ENCODE measurements at regions not wholly inside any gene's neighbourhood (a gene's known extent, or its start where the extent isn't known, plus 50 kb on each side); places are given as distances from the start of the nearest gene placed in this dataset.

DNA sequence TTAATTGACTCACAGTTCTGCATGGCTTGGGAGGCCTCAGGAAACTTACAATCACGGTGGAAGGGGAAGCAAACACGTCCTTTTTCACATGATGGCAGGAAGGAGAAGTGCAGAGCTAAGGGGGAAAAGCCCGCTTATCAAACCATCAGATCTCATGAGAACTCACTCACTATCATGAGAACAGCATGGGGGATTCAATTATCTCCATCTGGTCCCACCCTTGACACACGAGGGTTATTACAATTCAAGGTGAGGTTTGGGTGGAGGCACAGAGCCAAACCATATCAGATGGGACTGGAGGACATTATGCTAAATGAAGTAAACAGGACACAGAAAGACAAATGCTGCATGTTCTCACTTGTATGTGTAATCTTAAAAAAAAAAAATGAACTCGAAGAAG lies 141.4 kb upstream of the HABP2 start:
- DNase-seq (ENCODE audit: low spot score) = no peak
- H3K27ac ChIP-seq = no peak overlapping the region
- TF ChIP-seq, protein P1, sequence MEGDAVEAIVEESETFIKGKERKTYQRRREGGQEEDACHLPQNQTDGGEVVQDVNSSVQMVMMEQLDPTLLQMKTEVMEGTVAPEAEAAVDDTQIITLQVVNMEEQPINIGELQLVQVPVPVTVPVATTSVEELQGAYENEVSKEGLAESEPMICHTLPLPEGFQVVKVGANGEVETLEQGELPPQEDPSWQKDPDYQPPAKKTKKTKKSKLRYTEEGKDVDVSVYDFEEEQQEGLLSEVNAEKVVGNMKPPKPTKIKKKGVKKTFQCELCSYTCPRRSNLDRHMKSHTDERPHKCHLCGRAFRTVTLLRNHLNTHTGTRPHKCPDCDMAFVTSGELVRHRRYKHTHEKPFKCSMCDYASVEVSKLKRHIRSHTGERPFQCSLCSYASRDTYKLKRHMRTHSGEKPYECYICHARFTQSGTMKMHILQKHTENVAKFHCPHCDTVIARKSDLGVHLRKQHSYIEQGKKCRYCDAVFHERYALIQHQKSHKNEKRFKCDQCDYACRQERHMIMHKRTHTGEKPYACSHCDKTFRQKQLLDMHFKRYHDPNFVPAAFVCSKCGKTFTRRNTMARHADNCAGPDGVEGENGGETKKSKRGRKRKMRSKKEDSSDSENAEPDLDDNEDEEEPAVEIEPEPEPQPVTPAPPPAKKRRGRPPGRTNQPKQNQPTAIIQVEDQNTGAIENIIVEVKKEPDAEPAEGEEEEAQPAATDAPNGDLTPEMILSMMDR (conservative IDR thresholded peaks at IDR 0.05; ENCODE audit: low read depth) = no peak
- ChIA-PET CTCF (interaction anchor here (0.6 kb wide), 1 partner anchor 309 kb away, joined by 8 read pairs; no protein-coding TSS in a partner anchor), POLR2A (ENCODE audit: low non-redundant PET) (no interaction called here)

DNA sequence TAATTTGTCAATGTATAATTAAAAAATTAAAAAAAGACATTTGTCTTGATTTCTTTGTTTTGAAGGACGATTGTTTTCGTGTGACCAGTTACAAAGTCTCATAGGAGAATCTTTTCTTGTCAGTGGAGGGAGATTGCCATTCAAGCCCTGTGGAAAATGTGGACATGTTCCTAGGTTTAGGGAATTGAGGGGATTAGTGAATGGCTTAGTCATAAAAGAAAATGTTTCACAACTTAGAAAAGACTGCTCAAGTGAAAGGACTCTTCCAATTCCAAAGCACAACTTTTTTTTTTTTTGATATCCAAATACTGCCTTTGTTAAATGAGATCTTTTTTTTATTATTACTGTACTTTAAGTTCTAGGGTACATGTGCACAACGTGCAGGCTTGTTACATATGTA lies 140.7 kb upstream of the HABP2 start:
- DNase-seq (ENCODE audit: low spot score) = no peak
- TF ChIP-seq, protein P1 (conservative IDR thresholded peaks at IDR 0.05; ENCODE audit: low read depth) = no peak
- H3K27ac ChIP-seq = no peak overlapping the region
- ChIA-PET POLR2A (ENCODE audit: low non-redundant PET) (no interaction called here), CTCF (no interaction called here)

DNA sequence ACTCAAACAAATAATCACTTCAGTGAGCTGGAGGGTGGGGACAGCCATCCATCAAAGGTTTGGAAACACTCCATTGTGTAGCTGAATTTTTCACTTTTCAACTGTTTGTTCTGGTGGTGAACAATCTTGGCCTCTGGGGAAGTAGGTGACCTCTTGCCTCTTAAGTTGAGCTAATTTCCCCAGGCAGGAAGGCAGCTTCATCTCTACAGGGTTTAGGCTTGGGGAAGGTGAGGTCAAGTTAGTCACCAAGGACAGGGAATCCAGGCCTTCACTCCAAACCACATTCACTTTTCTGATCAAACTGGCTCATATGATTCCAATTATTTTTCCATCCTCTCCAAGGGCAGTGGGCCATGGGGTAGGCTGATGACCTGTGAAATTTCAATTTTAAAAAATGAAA lies 138.3 kb upstream of the HABP2 start:
- TF ChIP-seq, protein P1 (conservative IDR thresholded peaks at IDR 0.05; ENCODE audit: low read depth) = no peak
- DNase-seq (ENCODE audit: low spot score) = no peak
- H3K27ac ChIP-seq = no peak overlapping the region
- CTCF ChIA-PET = interaction anchor here (0.7 kb wide), 1 partner anchor 22 kb away, joined by 3 read pairs; no protein-coding TSS in a partner anchor
- POLR2A ChIA-PET (ENCODE audit: low non-redundant PET) = no interaction called here

DNA sequence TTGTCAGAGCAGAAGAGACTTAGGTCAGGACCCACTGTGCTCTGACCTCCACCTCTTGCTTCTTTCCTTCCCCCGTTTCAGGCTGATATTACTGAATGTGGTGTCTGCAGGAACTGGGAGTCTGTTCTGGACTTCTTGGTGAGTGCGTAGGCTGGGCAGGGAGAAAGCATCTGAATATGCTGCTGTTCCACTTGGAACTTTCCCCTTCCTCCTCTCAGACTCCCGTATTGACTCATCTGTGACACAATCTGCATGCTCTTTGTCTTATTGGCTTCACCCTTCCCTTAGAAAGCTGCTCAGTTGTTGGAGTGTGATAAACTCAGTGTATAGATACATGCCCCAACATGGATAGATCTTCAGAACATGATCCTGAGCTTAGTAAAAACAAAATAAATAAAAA lies 137.6 kb upstream of the HABP2 start:
- POLR2A ChIA-PET (ENCODE audit: low non-redundant PET) = no interaction called here
- no peak overlapping the region for H3K27ac ChIP-seq
- TF ChIP-seq, protein P1 (conservative IDR thresholded peaks at IDR 0.05; ENCODE audit: low read depth) = no peak
- CTCF ChIA-PET = interaction anchor here (0.7 kb wide), 1 partner anchor 49 kb away, joined by 3 read pairs; no protein-coding TSS in a partner anchor
- no peak for DNase-seq (ENCODE audit: low spot score)

DNA sequence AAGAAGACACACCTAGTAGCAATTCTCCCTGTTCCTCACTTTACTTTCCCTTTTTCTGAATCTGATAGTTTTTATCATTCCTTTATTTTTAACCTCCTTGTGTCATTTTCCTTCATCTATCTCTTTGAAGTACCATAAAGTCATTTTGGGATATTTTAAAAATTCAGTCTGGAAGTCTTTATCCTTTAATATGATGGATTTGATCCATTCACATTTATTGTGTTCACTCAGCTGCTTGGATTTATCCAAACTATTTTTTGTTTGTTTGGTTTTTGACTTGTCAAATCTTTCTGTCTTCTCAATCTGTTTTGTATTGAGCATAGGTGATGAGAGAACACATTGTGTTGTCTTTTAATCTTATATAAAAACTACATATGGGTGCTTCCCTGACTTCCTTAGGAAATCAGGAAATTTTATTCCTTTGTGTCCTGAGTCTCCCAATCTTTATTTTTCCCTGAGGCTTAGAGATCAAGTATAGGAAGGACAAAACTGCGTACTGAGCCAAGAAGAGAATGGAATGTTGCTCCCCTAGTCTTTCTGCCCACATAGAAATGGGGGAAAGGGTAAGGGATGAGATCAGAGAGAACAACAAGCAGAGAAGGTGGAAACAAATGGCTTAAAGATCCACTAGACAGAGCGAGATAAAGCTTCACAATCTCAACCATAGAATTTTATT lies 132.7 kb upstream of the HABP2 start:
- ChIA-PET CTCF (no interaction called here), POLR2A (ENCODE audit: low non-redundant PET) (no interaction called here)
- no peak for DNase-seq (ENCODE audit: low spot score)
- TF ChIP-seq, protein P1 (conservative IDR thresholded peaks at IDR 0.05; ENCODE audit: low read depth) = no peak
- no peak overlapping the region for H3K27ac ChIP-seq

DNA sequence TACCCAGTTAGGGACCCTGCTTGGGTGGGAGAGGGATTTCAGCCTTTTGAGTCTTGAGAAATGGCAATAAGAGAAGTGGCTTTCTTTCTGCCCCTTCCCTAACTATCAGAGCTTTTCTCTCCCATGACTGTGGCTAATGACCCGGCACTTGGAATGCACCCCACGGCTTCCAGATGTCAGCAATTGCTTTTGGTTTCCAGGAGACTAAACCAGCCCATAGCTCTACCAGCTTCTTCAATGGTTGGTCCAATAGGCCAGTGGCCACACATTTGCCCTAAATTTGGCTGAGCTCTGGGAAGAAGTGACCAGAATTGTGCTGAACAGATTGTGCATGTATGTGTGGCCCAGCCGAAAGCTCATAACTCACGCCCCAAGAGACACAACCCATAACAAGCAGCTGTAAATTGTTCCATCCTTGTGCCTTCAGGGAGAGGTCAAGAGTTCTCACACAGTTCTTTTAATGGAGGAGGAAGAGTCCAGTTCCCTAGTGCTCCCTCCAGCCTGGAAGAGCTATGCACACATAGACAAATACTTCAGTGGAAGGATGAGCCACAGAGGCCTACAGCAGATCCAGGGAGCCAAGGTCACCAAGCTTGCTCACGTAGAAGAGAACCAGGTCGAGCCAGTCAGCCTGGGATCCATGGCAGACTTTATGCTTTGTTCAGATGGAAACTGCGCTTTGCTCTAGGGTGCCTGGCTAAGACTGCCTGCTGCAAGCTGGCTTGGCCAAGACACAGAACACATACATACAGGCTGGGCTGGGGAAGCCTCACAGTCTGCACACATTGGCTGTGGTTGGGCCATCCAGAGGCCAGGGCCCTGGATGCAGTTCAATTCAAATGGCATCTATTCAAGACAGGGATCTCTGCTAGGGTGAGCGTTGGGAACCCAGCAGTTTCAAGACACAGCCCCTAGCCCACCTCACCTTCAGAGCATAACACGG lies 131.8 kb upstream of the HABP2 start:
- DNase-seq (ENCODE audit: low spot score) = no peak
- ChIA-PET CTCF (no interaction called here), POLR2A (ENCODE audit: low non-redundant PET) (no interaction called here)
- TF ChIP-seq, protein P1 (conservative IDR thresholded peaks at IDR 0.05; ENCODE audit: low read depth) = no peak
- H3K27ac ChIP-seq = no peak overlapping the region

Data from RWPE1 (cell line).